Muscle of leg (tissue), 3 donors: ENCODE measurements at regions not wholly inside any gene's neighbourhood (a gene's known extent, or its start where the extent isn't known, plus 50 kb on each side); places are given as distances from the start of the nearest gene placed in this dataset.

Experiments used
- DNase-seq: peaks from one replicate; pipeline ENCODE4 v3.0.0; 2013
- H3K27ac ChIP-seq: one replicate; pipeline ENCODE4 v1.5.1; 2013; ENCODE audit warnings: mild to moderate bottlenecking, low read length, control low read depth
- H3K27me3 ChIP-seq: one replicate; pipeline ENCODE4 v1.6.1; 2013; ENCODE audit warnings: low read length; ENCODE audit not compliant: control insufficient read depth, insufficient read depth
- H3K36me3 ChIP-seq: one replicate; pipeline ENCODE4 v1.6.1; 2013; ENCODE audit warnings: low read length; ENCODE audit not compliant: control insufficient read depth, insufficient read depth
- H3K4me1 ChIP-seq: one replicate; pipeline ENCODE4 v1.6.1; 2013; ENCODE audit warnings: low read length; ENCODE audit not compliant: control insufficient read depth, insufficient read depth
- H3K4me3 ChIP-seq: one replicate; pipeline ENCODE4 v1.5.1; 2013; ENCODE audit warnings: low read length, control low read depth
- H3K9me3 ChIP-seq: replicated peaks from 2 replicates; pipeline ENCODE4 v1.6.1; 2013; ENCODE audit warnings: low read depth, low read length; ENCODE audit not compliant: control insufficient read depth
- WGBS: methylation state at CpG from one replicate; pipeline ENCODE4 v1.1.5; 2013; ENCODE audit warnings: missing lambda C conversion rate; ENCODE audit not compliant: insufficient coverage; 5-methylcytosine and 5-hydroxymethylcytosine counted together

GRCh38 chr3:45312836-45313493 lies 75.4 kb upstream of the LARS2 start:
- WGBS: 67% methylated on average over 1 of the region's 7 CpGs
- Histone ChIP-seq H3K4me1 (no peaks in the 10 kb centered on the region), H3K36me3 (no peaks in the 10 kb centered on the region), H3K27ac (no peak overlapping the region), H3K27me3 (peaks cover 12% of the 10 kb centered on the region), H3K4me3 (no peak overlapping the region), H3K9me3 (no peaks in the 10 kb centered on the region)
- no peak for DNase-seq

- Histone ChIP-seq H3K4me3 (no peak overlapping the region), H3K36me3 (no peaks in the 10 kb centered on the region), H3K27ac (no peak overlapping the region), H3K4me1 (no peaks in the 10 kb centered on the region), H3K27me3 (peaks cover 12% of the 10 kb centered on the region), H3K9me3 (no peaks in the 10 kb centered on the region)
- DNase-seq: no peak
- 62% methylated on average over 4 of the region's 8 CpGs for WGBS
These were observed 74.5 kb upstream of the LARS2 start for GRCh38 chr3:45313743-45314403.

GRCh38 chr3:45317710-45318109 lies 70.7 kb upstream of the LARS2 start:
- H3K9me3 ChIP-seq: no peaks in the 10 kb centered on the region
- no peak overlapping the region for H3K4me3 ChIP-seq
- DNase-seq: no peak
- H3K4me1 ChIP-seq: no peaks in the 10 kb centered on the region
- peaks cover 10% of the 10 kb centered on the region for H3K27me3 ChIP-seq
- 50% methylated on average over 4 of the region's 6 CpGs for WGBS
- no peaks in the 10 kb centered on the region for H3K36me3 ChIP-seq
- H3K27ac ChIP-seq: no peak overlapping the region

- no peak overlapping the region for H3K4me3 ChIP-seq
- no peak overlapping the region for H3K27ac ChIP-seq
- no CpG with 5 or more reads among the region's 2 CpGs for WGBS
- no peaks in the 10 kb centered on the region for H3K9me3 ChIP-seq
- no peaks in the 10 kb centered on the region for H3K36me3 ChIP-seq
- no peak for DNase-seq
- no peaks in the 10 kb centered on the region for H3K4me1 ChIP-seq
- H3K27me3 ChIP-seq: peaks cover 4% of the 10 kb centered on the region
These were observed 69.7 kb upstream of the LARS2 start for GRCh38 chr3:45318689-45319088.

GRCh38 chr3:45319231-45319995 lies 69.0 kb upstream of the LARS2 start:
- Histone ChIP-seq H3K27ac (no peak overlapping the region), H3K36me3 (no peaks in the 10 kb centered on the region), H3K4me1 (no peaks in the 10 kb centered on the region), H3K4me3 (no peak overlapping the region), H3K27me3 (peaks cover 4% of the 10 kb centered on the region), H3K9me3 (no peaks in the 10 kb centered on the region)
- DNase-seq: no peak
- 85% methylated on average over 2 of the region's 10 CpGs for WGBS

GRCh38 chr3:45319996-45320305 lies 68.4 kb upstream of the LARS2 start:
- WGBS: no CpG with 5 or more reads among the region's 3 CpGs
- Histone ChIP-seq H3K27ac (no peak overlapping the region), H3K27me3 (peaks cover 4% of the 10 kb centered on the region), H3K4me3 (no peak overlapping the region), H3K36me3 (no peaks in the 10 kb centered on the region), H3K4me1 (no peaks in the 10 kb centered on the region), H3K9me3 (no peaks in the 10 kb centered on the region)
- no peak for DNase-seq

GRCh38 chr3:45320986-45321385 lies 67.4 kb upstream of the LARS2 start:
- WGBS: 32% methylated on average over 3 of the region's 5 CpGs
- no peak for DNase-seq

GRCh38 chr3:45321607-45322391 lies 66.6 kb upstream of the LARS2 start:
- no peaks in the 10 kb centered on the region for H3K9me3 ChIP-seq
- WGBS: 73% methylated on average over 9 of the region's 11 CpGs
- no peaks in the 10 kb centered on the region for H3K36me3 ChIP-seq
- H3K4me3 ChIP-seq: no peak overlapping the region
- no peaks in the 10 kb centered on the region for H3K4me1 ChIP-seq
- no peak overlapping the region for H3K27ac ChIP-seq
- peaks cover 10% of the 10 kb centered on the region for H3K27me3 ChIP-seq
- DNase-seq: no peak

More at GRCh38 chr3:45320986-45321385, 67.4 kb upstream of the LARS2 start:
- no peaks in the 10 kb centered on the region for H3K36me3 ChIP-seq
- H3K4me3 ChIP-seq: no peak overlapping the region
- peaks cover 7% of the 10 kb centered on the region for H3K27me3 ChIP-seq
- H3K4me1 ChIP-seq: no peaks in the 10 kb centered on the region
- H3K9me3 ChIP-seq: no peaks in the 10 kb centered on the region
- H3K27ac ChIP-seq: no peak overlapping the region

- Histone ChIP-seq H3K36me3 (no peaks in the 10 kb centered on the region), H3K4me1 (no peaks in the 10 kb centered on the region), H3K27ac (no peak overlapping the region), H3K9me3 (no peaks in the 10 kb centered on the region), H3K27me3 (peaks cover 10% of the 10 kb centered on the region), H3K4me3 (no peak overlapping the region)
- no peak for DNase-seq
- WGBS: 80% methylated on average over 1 of the region's 4 CpGs
These were observed 65.8 kb upstream of the LARS2 start for GRCh38 chr3:45322616-45323015.

- Histone ChIP-seq H3K27ac (no peak overlapping the region), H3K36me3 (no peaks in the 10 kb centered on the region), H3K27me3 (peaks cover 21% of the 10 kb centered on the region), H3K4me1 (no peaks in the 10 kb centered on the region), H3K9me3 (no peaks in the 10 kb centered on the region), H3K4me3 (no peak overlapping the region)
- no peak for DNase-seq
- 68% methylated on average over 4 of the region's 4 CpGs for WGBS
These were observed 62.7 kb upstream of the LARS2 start for GRCh38 chr3:45325676-45326075.
